IPS-18a (cell line): ENCODE measurements at regions not wholly inside any gene's neighbourhood (a gene's known extent, or its start where the extent isn't known, plus 50 kb on each side); places are given as distances from the start of the nearest gene placed in this dataset.
"Not testable (repeated sequence)": the region's sequence is repeated elsewhere in the genome, so short reads cannot be mapped to it uniquely, and the experiment has no call there.

ENCODE experiments used
- H3K27ac ChIP-seq: one replicate; pipeline ENCODE4 v1.5.1; 2013; ENCODE audit warnings: low read length
- H3K27me3 ChIP-seq: one replicate; pipeline ENCODE4 v1.6.1; 2013; ENCODE audit warnings: mild to moderate bottlenecking, low read length; ENCODE audit not compliant: control insufficient read depth, insufficient read depth
- H3K36me3 ChIP-seq: one replicate; pipeline ENCODE4 v1.6.1; 2013; ENCODE audit warnings: low read depth, low read length; ENCODE audit not compliant: control insufficient read depth
- H3K4me1 ChIP-seq: one replicate; pipeline ENCODE4 v1.6.1; 2013; ENCODE audit warnings: low read depth, low read length; ENCODE audit not compliant: control insufficient read depth
- H3K4me3 ChIP-seq: one replicate; pipeline ENCODE4 v1.5.1; 2013; ENCODE audit warnings: low read length
- H3K9ac ChIP-seq: one replicate; pipeline ENCODE4 v1.6.1; 2013; ENCODE audit warnings: mild to moderate bottlenecking, low read length, moderate library complexity
- H3K9me3 ChIP-seq: one replicate; pipeline ENCODE4 v1.6.1; 2013; ENCODE audit warnings: low read depth, low read length; ENCODE audit not compliant: control insufficient read depth

DNA sequence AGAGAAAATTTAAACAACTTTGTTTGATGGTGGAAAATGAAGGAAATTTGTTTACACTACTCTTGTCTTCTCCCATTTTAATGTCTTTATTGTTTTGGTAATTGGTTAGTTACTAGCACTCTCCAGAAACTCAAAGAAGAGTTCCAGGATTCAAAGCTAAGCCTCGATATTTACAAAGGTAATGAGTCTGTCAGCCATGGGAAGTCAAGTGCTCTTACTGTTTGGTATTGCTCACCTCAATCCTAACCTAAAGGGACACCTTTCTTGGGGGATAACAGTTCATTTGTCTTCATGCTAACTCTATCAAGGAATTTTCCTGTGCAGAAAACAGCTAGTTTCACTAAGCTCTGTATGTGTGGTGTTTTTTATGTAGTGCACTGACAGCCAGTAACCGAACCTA lies 222.9 kb upstream of the LMO3 start:
- H3K4me1 ChIP-seq: peaks cover 10% of the 10 kb centered on the region
- no peaks in the 10 kb centered on the region for H3K36me3 ChIP-seq
- no peaks in the 10 kb centered on the region for H3K9me3 ChIP-seq
- H3K27ac ChIP-seq: no peak overlapping the region
- H3K9ac ChIP-seq: no peak overlapping the region
- H3K27me3 ChIP-seq: no peaks in the 10 kb centered on the region
- H3K4me3 ChIP-seq: no peak overlapping the region

DNA sequence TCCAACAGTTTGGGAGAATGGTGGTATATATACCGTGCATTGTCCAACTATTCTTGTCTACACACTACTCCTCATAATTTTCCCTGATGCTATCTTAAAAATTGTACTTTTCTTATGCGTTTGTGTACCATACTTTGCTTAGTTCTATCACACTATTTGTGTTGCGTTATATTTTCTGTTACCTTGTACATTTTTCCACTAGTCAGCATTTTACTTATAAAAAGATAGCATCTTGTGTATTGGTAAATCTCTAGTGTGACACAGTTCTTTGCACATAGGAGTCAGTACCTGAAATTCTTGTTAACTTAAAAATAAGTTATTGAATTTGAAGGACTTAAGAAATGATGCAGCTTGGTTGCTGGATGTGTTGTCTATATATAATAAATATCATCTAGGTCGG lies 201.8 kb upstream of the LMO3 start:
- H3K36me3 ChIP-seq: no peaks in the 10 kb centered on the region
- H3K27ac ChIP-seq: no peak overlapping the region
- no peak overlapping the region for H3K9ac ChIP-seq
- no peaks in the 10 kb centered on the region for H3K27me3 ChIP-seq
- no peaks in the 10 kb centered on the region for H3K9me3 ChIP-seq
- H3K4me1 ChIP-seq: no peaks in the 10 kb centered on the region
- no peak overlapping the region for H3K4me3 ChIP-seq

DNA sequence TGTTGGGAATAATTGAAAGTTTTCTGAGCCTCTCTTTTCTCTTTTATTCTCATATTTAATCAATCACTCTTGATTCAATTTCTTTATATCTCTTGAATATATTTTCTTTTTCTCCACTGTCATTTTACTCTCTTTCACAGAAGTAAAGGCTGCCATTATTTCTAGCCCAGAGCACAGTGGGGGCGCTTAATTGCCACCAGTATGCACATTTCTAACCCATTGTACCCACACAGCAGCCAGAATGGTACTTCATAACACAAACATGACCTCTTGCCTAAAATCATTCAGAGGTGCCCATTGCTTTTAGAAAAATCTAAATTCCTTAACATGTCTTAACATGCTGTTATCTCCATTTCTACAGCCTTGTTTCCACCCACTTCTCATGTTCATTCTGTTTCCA lies 190.2 kb upstream of the LMO3 start:
- no peaks in the 10 kb centered on the region for H3K27me3 ChIP-seq
- H3K9ac ChIP-seq: no peak overlapping the region
- no peak overlapping the region for H3K4me3 ChIP-seq
- no peaks in the 10 kb centered on the region for H3K9me3 ChIP-seq
- H3K27ac ChIP-seq: no peak overlapping the region
- peaks cover 11% of the 10 kb centered on the region for H3K4me1 ChIP-seq
- H3K36me3 ChIP-seq: no peaks in the 10 kb centered on the region

GRCh38 chr12:16789204-16789790 lies 183.3 kb upstream of the LMO3 start:
- H3K36me3 ChIP-seq: no peaks in the 10 kb centered on the region
- H3K27ac ChIP-seq: no peak overlapping the region
- H3K27me3 ChIP-seq: no peaks in the 10 kb centered on the region
- H3K4me1 ChIP-seq: peaks cover 10% of the 10 kb centered on the region
- no peak overlapping the region for H3K9ac ChIP-seq
- no peaks in the 10 kb centered on the region for H3K9me3 ChIP-seq
- H3K4me3 ChIP-seq: no peak overlapping the region

- H3K9ac ChIP-seq: no peak overlapping the region
- H3K4me3 ChIP-seq: no peak overlapping the region
- no peaks in the 10 kb centered on the region for H3K36me3 ChIP-seq
- H3K27ac ChIP-seq: no peak overlapping the region
- H3K27me3 ChIP-seq: no peaks in the 10 kb centered on the region
- H3K4me1 ChIP-seq: peaks cover 10% of the 10 kb centered on the region
- no peaks in the 10 kb centered on the region for H3K9me3 ChIP-seq
Observed at GRCh38 chr12:16788506-16789203, 182.7 kb upstream of the LMO3 start.

DNA sequence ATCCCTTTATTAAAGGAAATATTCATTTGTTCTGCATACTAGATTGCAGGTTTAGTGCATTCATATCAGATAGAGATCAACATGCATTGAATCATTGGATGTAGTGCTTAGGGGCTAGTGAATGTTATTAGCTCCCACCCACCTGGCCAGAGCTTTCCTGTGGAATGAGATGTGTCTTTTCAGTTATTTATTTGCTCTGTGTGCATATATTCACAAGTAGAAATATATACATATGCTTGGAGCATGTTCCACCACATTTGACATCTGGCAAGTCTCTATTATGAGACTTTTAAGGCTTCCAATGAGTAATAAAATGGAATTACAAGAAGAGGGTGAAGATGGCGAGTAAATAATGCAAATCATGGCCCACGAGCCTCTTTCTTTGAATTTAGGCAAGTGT lies 180.0 kb upstream of the LMO3 start:
- no peak overlapping the region for H3K4me3 ChIP-seq
- no peaks in the 10 kb centered on the region for H3K36me3 ChIP-seq
- no peak overlapping the region for H3K27ac ChIP-seq
- H3K27me3 ChIP-seq: no peaks in the 10 kb centered on the region
- H3K9ac ChIP-seq: no peak overlapping the region
- H3K4me1 ChIP-seq: peaks cover 10% of the 10 kb centered on the region
- no peaks in the 10 kb centered on the region for H3K9me3 ChIP-seq

DNA sequence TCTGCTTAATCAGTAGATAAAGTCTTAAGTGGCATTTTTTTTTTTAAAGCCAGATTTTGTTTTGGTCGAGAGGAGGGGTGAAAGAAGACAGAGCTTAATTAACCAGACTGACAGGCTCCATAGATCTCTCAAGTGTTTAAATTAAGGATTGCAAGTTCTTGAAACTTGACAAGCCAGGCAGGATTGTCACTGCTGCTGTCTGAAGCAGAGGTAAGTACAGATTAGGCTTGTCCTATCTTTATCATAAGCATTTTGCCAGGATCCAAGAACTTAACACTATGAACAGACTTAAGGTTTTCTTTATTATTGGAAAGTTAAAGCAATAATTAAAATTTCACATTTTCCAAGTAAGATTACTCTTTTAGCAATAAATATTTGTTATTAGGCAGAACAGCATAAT lies 179.6 kb upstream of the LMO3 start:
- Histone ChIP-seq H3K4me1 (peaks cover 10% of the 10 kb centered on the region), H3K9ac (no peak overlapping the region), H3K27ac (no peak overlapping the region), H3K4me3 (no peak overlapping the region), H3K9me3 (no peaks in the 10 kb centered on the region), H3K27me3 (no peaks in the 10 kb centered on the region), H3K36me3 (no peaks in the 10 kb centered on the region)

DNA sequence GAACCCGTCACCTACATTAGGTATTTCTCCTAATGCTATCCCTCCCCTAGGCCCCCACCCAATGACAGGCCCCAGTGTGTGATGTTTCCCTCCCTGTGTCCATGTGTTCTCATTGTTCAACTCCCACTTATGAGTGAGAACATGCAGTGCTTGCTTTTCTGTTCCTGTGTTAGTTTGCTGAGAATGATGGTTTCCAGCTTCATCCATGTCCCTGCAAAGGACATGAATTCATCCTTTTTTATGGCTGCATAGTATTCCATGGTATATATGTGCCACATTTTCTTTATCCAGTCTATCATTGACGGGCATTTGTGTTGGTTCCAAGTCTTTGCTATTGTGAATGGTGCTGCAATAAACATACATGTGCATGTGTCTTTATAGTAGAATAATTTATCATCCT lies 163.2 kb upstream of the LMO3 start:
- H3K4me3 ChIP-seq, H3K27ac ChIP-seq, H3K9ac ChIP-seq, H3K27me3 ChIP-seq, H3K9me3 ChIP-seq, H3K36me3 ChIP-seq, H3K4me1 ChIP-seq: not testable (repeated sequence)

DNA sequence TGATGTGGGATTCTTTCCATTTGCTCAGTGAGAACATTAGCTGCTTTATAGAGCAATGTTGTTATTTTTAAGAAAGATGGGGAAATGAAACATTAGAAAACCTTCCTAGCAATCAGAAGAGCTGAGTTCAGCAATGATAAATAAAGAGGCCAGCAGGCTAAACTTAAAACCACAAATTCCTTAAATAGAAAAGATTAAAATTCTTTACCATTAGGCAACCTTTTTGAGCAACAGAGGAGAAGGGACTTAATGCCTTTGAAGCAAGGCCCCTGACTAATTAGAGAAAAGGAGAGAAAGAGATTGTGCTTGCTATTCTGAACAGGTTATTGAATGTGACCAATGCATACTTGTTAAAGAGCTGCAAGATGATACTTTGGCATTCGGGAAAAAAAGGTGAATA lies 160.8 kb upstream of the LMO3 start:
- H3K4me1 ChIP-seq: no peaks in the 10 kb centered on the region
- H3K9ac ChIP-seq: no peak overlapping the region
- H3K4me3 ChIP-seq: no peak overlapping the region
- H3K27ac ChIP-seq: no peak overlapping the region
- no peaks in the 10 kb centered on the region for H3K9me3 ChIP-seq
- H3K36me3 ChIP-seq: no peaks in the 10 kb centered on the region
- no peaks in the 10 kb centered on the region for H3K27me3 ChIP-seq

GRCh38 chr12:16763901-16764300 lies 157.9 kb upstream of the LMO3 start:
- Histone ChIP-seq H3K36me3 (no peaks in the 10 kb centered on the region), H3K4me1 (no peaks in the 10 kb centered on the region), H3K4me3 (no peak overlapping the region), H3K9ac (no peak overlapping the region), H3K27me3 (no peaks in the 10 kb centered on the region), H3K27ac (no peak overlapping the region), H3K9me3 (no peaks in the 10 kb centered on the region)

DNA sequence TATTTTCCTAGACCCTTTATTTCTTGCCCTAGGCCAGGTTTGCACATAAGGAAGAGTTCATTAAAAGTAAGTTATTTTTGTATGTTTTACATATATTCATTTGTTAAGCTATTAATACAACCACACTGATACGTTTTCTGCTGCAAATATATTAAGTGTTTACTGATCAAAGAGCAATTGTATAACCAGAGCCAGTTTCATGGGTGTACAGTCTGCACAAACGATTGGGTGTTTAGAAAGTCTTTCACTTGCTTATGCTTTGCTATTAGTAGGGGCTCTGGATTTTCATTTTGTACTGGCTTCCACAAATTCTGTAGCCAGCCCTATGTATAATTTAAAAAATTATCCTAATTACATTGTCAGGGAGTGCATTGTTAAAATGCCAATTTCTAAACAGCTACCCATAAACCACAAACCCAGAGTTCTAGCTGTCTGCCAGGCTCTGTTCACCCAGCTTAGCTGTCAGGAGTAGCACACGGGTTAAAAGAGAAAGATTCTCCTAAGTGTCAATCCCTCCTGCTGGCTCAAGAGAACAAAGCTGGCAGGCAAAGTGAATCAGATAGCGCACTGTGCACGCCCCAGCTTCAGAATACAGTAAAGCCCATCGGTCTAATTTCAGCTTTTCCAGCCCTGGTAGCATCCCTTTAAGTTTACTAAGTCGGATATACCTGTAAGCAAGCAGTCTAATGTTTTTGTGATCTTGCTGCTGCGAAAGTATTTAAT lies 151.0 kb upstream of the LMO3 start:
- H3K27ac ChIP-seq: no peak overlapping the region
- H3K27me3 ChIP-seq: no peaks in the 10 kb centered on the region
- no peaks in the 10 kb centered on the region for H3K9me3 ChIP-seq
- peaks cover 5% of the 10 kb centered on the region for H3K4me1 ChIP-seq
- H3K4me3 ChIP-seq: no peak overlapping the region
- H3K9ac ChIP-seq: no peak overlapping the region
- no peaks in the 10 kb centered on the region for H3K36me3 ChIP-seq

DNA sequence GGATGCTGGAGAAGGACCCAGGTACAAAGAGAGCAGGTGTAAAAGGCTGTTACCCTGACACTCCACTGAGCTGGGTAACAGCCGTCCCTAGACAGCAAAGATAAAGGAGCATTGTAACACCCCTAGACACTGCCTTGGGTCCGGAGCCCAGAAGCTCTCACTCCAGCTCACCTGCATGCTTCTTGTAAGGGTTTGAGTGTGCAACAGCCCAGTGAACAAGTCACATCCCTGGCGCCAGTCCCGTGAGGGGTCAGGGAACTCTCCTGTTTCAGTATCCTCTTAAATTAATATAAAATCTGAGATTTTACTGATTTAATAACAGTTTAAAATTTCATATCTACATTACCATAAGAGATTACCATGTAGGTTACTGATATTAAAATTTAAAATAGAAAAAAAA lies 124.8 kb upstream of the LMO3 start:
- no peaks in the 10 kb centered on the region for H3K27me3 ChIP-seq
- no peaks in the 10 kb centered on the region for H3K36me3 ChIP-seq
- no peak overlapping the region for H3K9ac ChIP-seq
- H3K4me1 ChIP-seq: no peaks in the 10 kb centered on the region
- H3K27ac ChIP-seq: no peak overlapping the region
- H3K4me3 ChIP-seq: no peak overlapping the region
- no peaks in the 10 kb centered on the region for H3K9me3 ChIP-seq
